ENCODE measurements at regions not wholly inside any gene's neighbourhood (a gene's known extent, or its start where the extent isn't known, plus 50 kb on each side); places are given as distances from the start of the nearest gene placed in this dataset.

GRCh38 chr6:54717849-54718455 is 128.6 kb upstream of the FAM83B start:
- peak; percentile 60 for DNase-seq (ENCODE audit: low read depth)

GRCh38 chr6:54718541-54719023 is 128.0 kb upstream of the FAM83B start:
- DNase-seq (ENCODE audit: low read depth): no peak

GRCh38 chr6:54719131-54719530 is 127.4 kb upstream of the FAM83B start:
- DNase-seq (ENCODE audit: low read depth): no peak

GRCh38 chr6:54719633-54720032 is 126.9 kb upstream of the FAM83B start:
- DNase-seq (ENCODE audit: low read depth): no peak

- DNase-seq (ENCODE audit: low read depth): peak; percentile 6
Measured at GRCh38 chr6:54722328-54722727, 124.2 kb upstream of the FAM83B start.

GRCh38 chr6:54729716-54730115 is 116.9 kb upstream of the FAM83B start:
- DNase-seq (ENCODE audit: low read depth): no peak

- no peak for DNase-seq (ENCODE audit: low read depth)
Measured at GRCh38 chr6:54730767-54731630, 115.6 kb upstream of the FAM83B start.

- DNase-seq (ENCODE audit: low read depth): peak; percentile 28
Measured at GRCh38 chr6:54737247-54737646, 109.3 kb upstream of the FAM83B start.

- no peak for DNase-seq (ENCODE audit: low read depth)
Measured at GRCh38 chr6:54747955-54748354, 98.6 kb upstream of the FAM83B start.

- DNase-seq (ENCODE audit: low read depth): no peak
Measured at GRCh38 chr6:54754406-54754805, 92.2 kb upstream of the FAM83B start.

GRCh38 chr6:54758340-54758739 is 88.2 kb upstream of the FAM83B start:
- no peak for DNase-seq (ENCODE audit: low read depth)

GRCh38 chr6:54768494-54768893 is 78.1 kb upstream of the FAM83B start:
- DNase-seq (ENCODE audit: low read depth): no peak

GRCh38 chr6:54770328-54770727 is 76.2 kb upstream of the FAM83B start:
- no peak for DNase-seq (ENCODE audit: low read depth)

- no peak for DNase-seq (ENCODE audit: low read depth)
Measured at GRCh38 chr6:54771968-54772367, 74.6 kb upstream of the FAM83B start.

GRCh38 chr6:54772610-54773009 is 74.0 kb upstream of the FAM83B start:
- no peak for DNase-seq (ENCODE audit: low read depth)

GRCh38 chr6:54775576-54775975 is 71.0 kb upstream of the FAM83B start:
- DNase-seq (ENCODE audit: low read depth): no peak

GRCh38 chr6:54776891-54777290 is 69.7 kb upstream of the FAM83B start:
- no peak for DNase-seq (ENCODE audit: low read depth)

- no peak for DNase-seq (ENCODE audit: low read depth)
Measured at GRCh38 chr6:54778731-54779130, 67.8 kb upstream of the FAM83B start.

GRCh38 chr6:54784011-54784410 is 62.6 kb upstream of the FAM83B start:
- peak; percentile 3 for DNase-seq (ENCODE audit: low read depth)

- DNase-seq (ENCODE audit: low read depth): no peak
Measured at GRCh38 chr6:54786154-54786553, 60.4 kb upstream of the FAM83B start.

GRCh38 chr6:54787825-54788224 is 58.7 kb upstream of the FAM83B start:
- DNase-seq (ENCODE audit: low read depth): no peak
